HepG2 (cell line): ENCODE measurements at regions not wholly inside any gene's neighbourhood (a gene's known extent, or its start where the extent isn't known, plus 50 kb on each side); places are given as distances from the start of the nearest gene placed in this dataset.

Source experiments
- AHR ChIP-seq: IDR thresholded peaks from 2 replicates; pipeline ENCODE4 v1.6.1; 2018; ENCODE audit warnings: missing genetic modification reagents, missing compliant biosample characterization
- BHLHE40 ChIP-seq: IDR thresholded peaks from 2 replicates; pipeline ENCODE4 v1.6.1; 2011; ENCODE audit warnings: low read length, improper control_type of control experiment
- GABPA ChIP-seq, 2 experiments: IDR thresholded peaks; 2 replicates each; pipeline ENCODE4 v1.6.1; 2011 to 2016; ENCODE audit warnings: low read depth in 2 of 2, low read length in 1 of 2, missing biosample characterization in 1 of 2, missing genetic modification characterization in 1 of 2
- JUND ChIP-seq: sonication (generic); formaldehyde crosslinking; IDR thresholded peaks from 2 replicates; pipeline ENCODE4 v1.8.0; 2022; ENCODE audit warnings: mild to moderate bottlenecking, missing genetic modification reagents
- MATR3 ChIP-seq: sonication (generic); formaldehyde crosslinking; IDR thresholded peaks from 2 replicates; pipeline ENCODE4 v1.4.0; 2020; ENCODE audit warnings: missing genetic modification reagents
- PBX3 ChIP-seq: sonication (generic); formaldehyde crosslinking; IDR thresholded peaks from 2 replicates; pipeline ENCODE4 v1.8.1; 2023; ENCODE audit warnings: missing genetic modification reagents, inconsistent platforms, borderline replicate concordance
- SIN3A ChIP-seq: IDR thresholded peaks from 2 replicates; pipeline ENCODE4 v1.6.1; 2011; ENCODE audit warnings: low read depth, mild to moderate bottlenecking, control low read depth, low read length, borderline replicate concordance
- TAF1 ChIP-seq: sonication (generic); formaldehyde crosslinking; IDR thresholded peaks from 2 replicates; pipeline ENCODE4 v1.4.0; 2020; ENCODE audit warnings: missing genetic modification reagents
- ZKSCAN1 ChIP-seq: fragments of 150-350 bp; IDR thresholded peaks from 2 replicates; pipeline ENCODE4 v1.6.1; 2014; ENCODE audit warnings: low read length
- ZNF160 ChIP-seq: sonication (generic); formaldehyde crosslinking; IDR thresholded peaks from 2 replicates; pipeline ENCODE4 v1.8.0; 2022; ENCODE audit warnings: mild to moderate bottlenecking, inconsistent platforms, missing genetic modification reagents
- TF ChIP-seq, protein P1 (sequence below): sonication (generic); formaldehyde crosslinking; IDR thresholded peaks from 2 replicates; pipeline ENCODE4 v1.5.0; 2020; ENCODE audit warnings: mild to moderate bottlenecking, missing genetic modification reagents, moderate library complexity

DNA sequence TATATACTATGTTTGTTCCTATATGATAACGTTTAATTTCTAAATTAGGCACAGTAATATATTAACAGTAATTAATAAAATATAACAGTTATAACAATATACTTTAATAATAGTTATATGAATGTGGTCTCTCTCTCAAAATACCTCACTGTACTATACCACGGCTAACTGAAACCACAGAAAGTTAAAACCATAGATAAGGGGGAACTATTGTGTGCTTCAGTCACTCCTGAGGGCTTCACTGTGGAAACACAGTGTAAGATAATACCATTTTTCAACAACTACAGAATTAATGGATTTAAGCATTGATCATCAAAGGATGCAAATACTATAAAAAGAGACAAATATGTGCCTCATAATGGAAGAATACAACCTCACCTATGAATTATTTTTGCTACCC is 266.4 kb upstream of the RGS6 start:
- TF ChIP-seq, protein P1, sequence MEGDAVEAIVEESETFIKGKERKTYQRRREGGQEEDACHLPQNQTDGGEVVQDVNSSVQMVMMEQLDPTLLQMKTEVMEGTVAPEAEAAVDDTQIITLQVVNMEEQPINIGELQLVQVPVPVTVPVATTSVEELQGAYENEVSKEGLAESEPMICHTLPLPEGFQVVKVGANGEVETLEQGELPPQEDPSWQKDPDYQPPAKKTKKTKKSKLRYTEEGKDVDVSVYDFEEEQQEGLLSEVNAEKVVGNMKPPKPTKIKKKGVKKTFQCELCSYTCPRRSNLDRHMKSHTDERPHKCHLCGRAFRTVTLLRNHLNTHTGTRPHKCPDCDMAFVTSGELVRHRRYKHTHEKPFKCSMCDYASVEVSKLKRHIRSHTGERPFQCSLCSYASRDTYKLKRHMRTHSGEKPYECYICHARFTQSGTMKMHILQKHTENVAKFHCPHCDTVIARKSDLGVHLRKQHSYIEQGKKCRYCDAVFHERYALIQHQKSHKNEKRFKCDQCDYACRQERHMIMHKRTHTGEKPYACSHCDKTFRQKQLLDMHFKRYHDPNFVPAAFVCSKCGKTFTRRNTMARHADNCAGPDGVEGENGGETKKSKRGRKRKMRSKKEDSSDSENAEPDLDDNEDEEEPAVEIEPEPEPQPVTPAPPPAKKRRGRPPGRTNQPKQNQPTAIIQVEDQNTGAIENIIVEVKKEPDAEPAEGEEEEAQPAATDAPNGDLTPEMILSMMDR (CRISPR knock-in tag) = no peak
- TF ChIP-seq TAF1 (CRISPR knock-in tag) (no peak), GABPA (IDR thresholded peaks at IDR 0.05; ENCODE audit: low read depth, low read length) (no peak), GABPA (CRISPR knock-in tag; IDR thresholded peaks at IDR 0.05; ENCODE audit: low read depth) (no peak), JUND (CRISPR knock-in tag) (no peak), AHR (CRISPR knock-in tag) (no peak), BHLHE40 (no peak), MATR3 (CRISPR knock-in tag) (no peak), SIN3A (no peak), ZKSCAN1 (no peak), ZNF160 (CRISPR knock-in tag) (no peak), PBX3 (CRISPR knock-in tag) (no peak)
